MG63 (cell line): ENCODE measurements at regions not wholly inside any gene's neighbourhood (a gene's known extent, or its start where the extent isn't known, plus 50 kb on each side); places are given as distances from the start of the nearest gene placed in this dataset.

Experiments
- DNase-seq: peaks from one replicate; pipeline ENCODE4 v3.0.0-alpha.2; 2020
- H3K27me3 ChIP-seq: fragments of 250-450 bp; sonication (Bioruptor Pico); 2 replicates; pipeline ENCODE4 v1.5.1; 2020; ENCODE audit warnings: mild to moderate bottlenecking, moderate library complexity
- H3K36me3 ChIP-seq: fragments of 250-450 bp; sonication (Bioruptor Pico); 2 replicates; pipeline ENCODE4 v1.5.1; 2020; ENCODE audit warnings: mild to moderate bottlenecking, moderate library complexity
- H3K4me3 ChIP-seq: fragments of 250-450 bp; sonication (Bioruptor Pico); 2 replicates; pipeline ENCODE4 v1.5.1; 2020; ENCODE audit warnings: mild to moderate bottlenecking, moderate library complexity
- H3K9me3 ChIP-seq: fragments of 250-450 bp; sonication (Bioruptor Pico); 2 replicates; pipeline ENCODE4 v1.5.1; 2020; ENCODE audit warnings: mild to moderate bottlenecking, moderate library complexity

- DNase-seq = no peak
- Histone ChIP-seq H3K9me3 (no peaks in the 10 kb centered on the region), H3K36me3 (no peaks in the 10 kb centered on the region), H3K27me3 (no peaks in the 10 kb centered on the region), H3K4me3 (no peak overlapping the region)
Measured at GRCh38 chr10:20986049-20986448, 88.9 kb upstream of the NEBL start.

- Histone ChIP-seq H3K4me3 (no peak overlapping the region), H3K36me3 (no peaks in the 10 kb centered on the region), H3K9me3 (no peaks in the 10 kb centered on the region), H3K27me3 (no peaks in the 10 kb centered on the region)
- DNase-seq = no peak
Measured at GRCh38 chr10:20984662-20985061, 87.6 kb upstream of the NEBL start.

GRCh38 chr10:20981419-20981953 is 84.4 kb upstream of the NEBL start:
- no peaks in the 10 kb centered on the region for H3K27me3 ChIP-seq
- no peaks in the 10 kb centered on the region for H3K36me3 ChIP-seq
- no peak for DNase-seq
- H3K9me3 ChIP-seq = no peaks in the 10 kb centered on the region
- H3K4me3 ChIP-seq = no peak overlapping the region

GRCh38 chr10:20978617-20979016 is 81.5 kb upstream of the NEBL start:
- no peaks in the 10 kb centered on the region for H3K27me3 ChIP-seq
- no peak for DNase-seq
- H3K9me3 ChIP-seq = no peaks in the 10 kb centered on the region
- H3K4me3 ChIP-seq = no peak overlapping the region
- H3K36me3 ChIP-seq = no peaks in the 10 kb centered on the region

GRCh38 chr10:20977300-20977699 is 80.2 kb upstream of the NEBL start:
- Histone ChIP-seq H3K27me3 (no peaks in the 10 kb centered on the region), H3K36me3 (no peaks in the 10 kb centered on the region), H3K9me3 (no peaks in the 10 kb centered on the region), H3K4me3 (no peak overlapping the region)
- DNase-seq = no peak

GRCh38 chr10:20976891-20977290 is 79.8 kb upstream of the NEBL start:
- DNase-seq = no peak
- no peaks in the 10 kb centered on the region for H3K27me3 ChIP-seq
- no peaks in the 10 kb centered on the region for H3K9me3 ChIP-seq
- H3K36me3 ChIP-seq = no peaks in the 10 kb centered on the region
- H3K4me3 ChIP-seq = no peak overlapping the region

- Histone ChIP-seq H3K36me3 (no peaks in the 10 kb centered on the region), H3K9me3 (no peaks in the 10 kb centered on the region), H3K4me3 (no peak overlapping the region), H3K27me3 (no peaks in the 10 kb centered on the region)
- no peak for DNase-seq
Measured at GRCh38 chr10:20976390-20976789, 79.3 kb upstream of the NEBL start.

GRCh38 chr10:20975236-20975635 is 78.1 kb upstream of the NEBL start:
- no peak for DNase-seq
- Histone ChIP-seq H3K36me3 (no peaks in the 10 kb centered on the region), H3K9me3 (no peaks in the 10 kb centered on the region), H3K27me3 (no peaks in the 10 kb centered on the region), H3K4me3 (no peak overlapping the region)

GRCh38 chr10:20972925-20973324 is 75.8 kb upstream of the NEBL start:
- no peaks in the 10 kb centered on the region for H3K27me3 ChIP-seq
- DNase-seq = no peak
- no peaks in the 10 kb centered on the region for H3K9me3 ChIP-seq
- no peaks in the 10 kb centered on the region for H3K36me3 ChIP-seq
- H3K4me3 ChIP-seq = no peak overlapping the region

- Histone ChIP-seq H3K4me3 (no peak overlapping the region), H3K9me3 (no peaks in the 10 kb centered on the region), H3K36me3 (no peaks in the 10 kb centered on the region), H3K27me3 (no peaks in the 10 kb centered on the region)
- no peak for DNase-seq
Measured at GRCh38 chr10:20971901-20972300, 74.8 kb upstream of the NEBL start.

- no peak for DNase-seq
- H3K36me3 ChIP-seq = no peaks in the 10 kb centered on the region
- H3K4me3 ChIP-seq = no peak overlapping the region
- H3K9me3 ChIP-seq = no peaks in the 10 kb centered on the region
- no peaks in the 10 kb centered on the region for H3K27me3 ChIP-seq
Measured at GRCh38 chr10:20970708-20971107, 73.6 kb upstream of the NEBL start.

- H3K27me3 ChIP-seq = no peaks in the 10 kb centered on the region
- H3K9me3 ChIP-seq = no peaks in the 10 kb centered on the region
- peak; percentile 49 for DNase-seq
- no peak overlapping the region for H3K4me3 ChIP-seq
- no peaks in the 10 kb centered on the region for H3K36me3 ChIP-seq
Measured at GRCh38 chr10:20970044-20970443, 72.9 kb upstream of the NEBL start.

GRCh38 chr10:20966426-20966825 is 69.3 kb upstream of the NEBL start:
- DNase-seq = no peak
- no peaks in the 10 kb centered on the region for H3K27me3 ChIP-seq
- H3K4me3 ChIP-seq = no peak overlapping the region
- H3K36me3 ChIP-seq = no peaks in the 10 kb centered on the region
- H3K9me3 ChIP-seq = no peaks in the 10 kb centered on the region

- DNase-seq = no peak
- H3K36me3 ChIP-seq = no peaks in the 10 kb centered on the region
Measured at GRCh38 chr10:20963721-20964595, 66.8 kb upstream of the NEBL start.

GRCh38 chr10:20963056-20963455 is 65.9 kb upstream of the NEBL start:
- Histone ChIP-seq H3K9me3 (no peaks in the 10 kb centered on the region), H3K27me3 (no peaks in the 10 kb centered on the region; the same call in 1 of the 2 replicates), H3K36me3 (no peaks in the 10 kb centered on the region), H3K4me3 (no peak overlapping the region)
- no peak for DNase-seq

More at GRCh38 chr10:20963721-20964595, 66.8 kb upstream of the NEBL start:
- H3K27me3 ChIP-seq = no peaks in the 10 kb centered on the region
- H3K4me3 ChIP-seq = no peak overlapping the region
- no peaks in the 10 kb centered on the region for H3K9me3 ChIP-seq

- no peak overlapping the region for H3K4me3 ChIP-seq
- no peaks in the 10 kb centered on the region for H3K9me3 ChIP-seq
- no peaks in the 10 kb centered on the region for H3K36me3 ChIP-seq
- no peak for DNase-seq
- no peaks in the 10 kb centered on the region; the same call in 1 of the 2 replicates for H3K27me3 ChIP-seq
Measured at GRCh38 chr10:20962165-20962564, 65.1 kb upstream of the NEBL start.

GRCh38 chr10:20959242-20959641 is 62.1 kb upstream of the NEBL start:
- Histone ChIP-seq H3K27me3 (no peaks in the 10 kb centered on the region; the same call in 1 of the 2 replicates), H3K36me3 (no peaks in the 10 kb centered on the region), H3K4me3 (no peak overlapping the region), H3K9me3 (no peaks in the 10 kb centered on the region)
- no peak for DNase-seq

GRCh38 chr10:20958764-20959163 is 61.7 kb upstream of the NEBL start:
- Histone ChIP-seq H3K27me3 (no peaks in the 10 kb centered on the region; the same call in 1 of the 2 replicates), H3K9me3 (no peaks in the 10 kb centered on the region), H3K36me3 (no peaks in the 10 kb centered on the region), H3K4me3 (no peak overlapping the region)
- no peak for DNase-seq
